WTC11 (cell line): ENCODE measurements at regions not wholly inside any gene's neighbourhood (a gene's known extent, or its start where the extent isn't known, plus 50 kb on each side); places are given as distances from the start of the nearest gene placed in this dataset.

Source experiments
- ATAC-seq: fragments of 200-7000 bp; cut with Tn5 transposase; 2 replicates; pipeline ENCODE4 v1.10.0; 2021; ENCODE audit warnings: mild to moderate bottlenecking, moderate library complexity
- CTCF ChIA-PET: fragments of 300-600 bp; sonication (Branson Sonifier 250); formaldehyde crosslinking; loops from one replicate; lab custom pipeline; 2021; ENCODE audit warnings: antibody characterized with exemption; lab: Charles Lee
- POLR2A ChIA-PET: fragments of 350-600 bp; sonication (Branson Sonifier 250); formaldehyde crosslinking; loops from one replicate; lab custom pipeline; 2021; ENCODE audit warnings: antibody characterized with exemption; lab: Charles Lee
- DNase-seq: peaks from one replicate; pipeline ENCODE4 v3.0.0; 2021; ENCODE audit warnings: low spot score
- H3K27ac Mint-ChIP-seq: 2 replicates; pipeline ENCODE4 v1.8.0; 2021; ENCODE audit warnings: mixed read lengths
- H3K27me3 Mint-ChIP-seq: 2 replicates; pipeline ENCODE4 v1.8.0; 2021; ENCODE audit warnings: low read depth, mild to moderate bottlenecking, moderate library complexity, mixed read lengths
- H3K36me3 Mint-ChIP-seq: 2 replicates; pipeline ENCODE4 v1.8.0; 2021; ENCODE audit warnings: mixed read lengths
- H3K4me1 Mint-ChIP-seq: 2 replicates; pipeline ENCODE4 v1.8.0; 2022; ENCODE audit warnings: mixed read lengths
- H3K4me3 Mint-ChIP-seq: 2 replicates; pipeline ENCODE4 v1.8.0; 2021; ENCODE audit warnings: mild to moderate bottlenecking, moderate library complexity, mixed read lengths
- H3K9me3 Mint-ChIP-seq: 2 replicates; pipeline ENCODE4 v1.8.0; 2021; ENCODE audit warnings: mixed read lengths
- ELF4 ChIP-seq: sonication (generic); formaldehyde crosslinking; IDR thresholded peaks from 2 replicates; pipeline ENCODE4 v1.8.1; 2022; ENCODE audit warnings: low read depth, mild to moderate bottlenecking, moderate library complexity, missing genetic modification reagents
- FOXK1 ChIP-seq: sonication (generic); formaldehyde crosslinking; IDR thresholded peaks from 2 replicates; pipeline ENCODE4 v1.8.0; 2022; ENCODE audit warnings: mild to moderate bottlenecking, moderate library complexity, missing genetic modification reagents
- HMGA2 ChIP-seq: fragments of 250-450 bp; sonication (Bioruptor Pico); IDR thresholded peaks from 2 replicates; pipeline ENCODE4 v1.4.0; 2021; ENCODE audit warnings: mild to moderate bottlenecking, moderate library complexity
- IRF2 ChIP-seq: sonication (generic); formaldehyde crosslinking; IDR thresholded peaks from 2 replicates; pipeline ENCODE4 v1.8.0; 2022; ENCODE audit warnings: low read depth, missing genetic modification reagents, borderline replicate concordance
- JAZF1 ChIP-seq: fragments of 250-450 bp; sonication (Bioruptor Pico); IDR thresholded peaks from 2 replicates; pipeline ENCODE4 v1.9.0; 2021; ENCODE audit warnings: moderate library complexity, mild to moderate bottlenecking, inconsistent platforms
- JUN ChIP-seq: sonication (generic); formaldehyde crosslinking; IDR thresholded peaks from 2 replicates; pipeline ENCODE4 v1.8.0; 2023; ENCODE audit warnings: mild to moderate bottlenecking, missing genetic modification reagents
- NFATC4 ChIP-seq: fragments of 250-450 bp; sonication (Bioruptor Pico); IDR thresholded peaks from 2 replicates; pipeline ENCODE4 v1.9.0; 2021; ENCODE audit warnings: mild to moderate bottlenecking
- NFYB ChIP-seq: sonication (generic); formaldehyde crosslinking; conservative IDR thresholded peaks from 2 replicates; pipeline ENCODE4 v1.8.0; 2022; ENCODE audit warnings: low read depth, missing genetic modification reagents
- NR2C2 ChIP-seq: sonication (generic); formaldehyde crosslinking; IDR thresholded peaks from 2 replicates; pipeline ENCODE4 v1.8.0; 2022; ENCODE audit warnings: mild to moderate bottlenecking, missing genetic modification reagents
- NR3C1 ChIP-seq: sonication (generic); formaldehyde crosslinking; conservative IDR thresholded peaks from 2 replicates; pipeline ENCODE4 v1.8.1; 2023; ENCODE audit warnings: low read depth, mild to moderate bottlenecking, missing genetic modification reagents
- PRRX2 ChIP-seq: fragments of 250-450 bp; sonication (Bioruptor Pico); IDR thresholded peaks from 2 replicates; pipeline ENCODE4 v1.8.0; 2021; ENCODE audit warnings: mild to moderate bottlenecking
- SOX15 ChIP-seq: fragments of 250-450 bp; sonication (Bioruptor Pico); IDR thresholded peaks from 2 replicates; pipeline ENCODE4 v1.9.0; 2021; ENCODE audit warnings: mild to moderate bottlenecking
- SP1 ChIP-seq: sonication (generic); formaldehyde crosslinking; conservative IDR thresholded peaks from 2 replicates; pipeline ENCODE4 v1.8.1; 2022; ENCODE audit warnings: missing genetic modification reagents
- TCF7 ChIP-seq: sonication (generic); formaldehyde crosslinking; IDR thresholded peaks from 2 replicates; pipeline ENCODE4 v1.8.0; 2022; ENCODE audit warnings: mild to moderate bottlenecking, low read depth, missing genetic modification reagents, moderate library complexity
- TF ChIP-seq, protein P1 (sequence below): fragments of 250-450 bp; sonication (Bioruptor Pico); IDR thresholded peaks from 2 replicates; pipeline ENCODE4 v1.9.0; 2021; ENCODE audit warnings: mild to moderate bottlenecking
- TF ChIP-seq, protein P2 (sequence below): sonication (generic); formaldehyde crosslinking; IDR thresholded peaks from 2 replicates; pipeline ENCODE4 v1.8.0; 2023; ENCODE audit warnings: missing genetic modification reagents, mild to moderate bottlenecking, borderline replicate concordance
- TF ChIP-seq, protein P3 (sequence below): sonication (generic); formaldehyde crosslinking; IDR thresholded peaks from 2 replicates; pipeline ENCODE4 v1.8.1; 2022; ENCODE audit warnings: missing genetic modification reagents, borderline replicate concordance
- TF ChIP-seq, protein P4 (sequence below): sonication (generic); formaldehyde crosslinking; IDR thresholded peaks from 2 replicates; pipeline ENCODE4 v1.8.1; 2023; ENCODE audit warnings: mild to moderate bottlenecking, moderate library complexity, missing genetic modification reagents
- TF ChIP-seq, protein P5 (sequence below): sonication (generic); formaldehyde crosslinking; IDR thresholded peaks from 2 replicates; pipeline ENCODE4 v1.8.0; 2022; ENCODE audit warnings: mild to moderate bottlenecking, missing genetic modification reagents

DNA sequence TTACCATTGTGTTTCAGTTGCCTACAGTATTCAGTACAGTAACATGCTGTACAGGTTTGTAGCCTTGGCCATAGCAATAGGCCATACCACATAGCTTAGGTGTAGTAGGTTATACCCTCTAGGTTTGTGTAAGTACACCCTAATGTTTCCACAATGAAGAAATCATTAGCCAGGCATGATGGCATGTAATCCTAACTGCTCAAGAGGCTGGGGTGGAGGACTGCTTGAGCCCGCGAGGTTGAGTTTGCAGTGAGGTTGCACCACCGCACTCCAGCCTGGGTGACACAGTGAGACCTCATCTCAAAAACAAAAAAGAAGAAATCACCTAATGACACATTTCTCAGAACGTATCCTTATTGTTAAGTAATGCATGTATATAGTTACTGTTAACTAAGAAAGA lies 63.2 kb upstream of the KTN1 start (continued):
- TF ChIP-seq NR2C2 (CRISPR knock-in tag), result no peak
- no peak for TF ChIP-seq SOX15 (CRISPR knock-in tag)
- TF ChIP-seq NR3C1 (CRISPR knock-in tag), result no peak

DNA sequence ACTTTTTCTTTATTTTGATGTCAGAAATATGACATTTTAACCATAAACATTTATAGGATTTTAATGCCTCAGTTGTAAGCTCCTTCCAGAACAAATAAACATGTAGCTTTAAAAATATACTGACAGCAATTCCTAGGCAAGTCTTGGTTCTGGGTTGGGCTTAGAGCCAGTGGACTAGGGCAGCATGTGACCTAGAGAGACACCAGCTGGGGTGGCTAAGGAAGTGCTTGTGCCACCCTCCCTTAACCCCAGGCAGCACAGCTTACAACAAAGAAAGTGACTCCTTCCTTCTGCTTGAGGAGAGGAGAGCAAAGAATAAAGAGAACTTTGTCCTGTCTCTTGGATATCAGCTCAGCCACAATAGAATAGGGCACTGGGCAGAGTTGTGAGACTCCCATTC lies 61.6 kb upstream of the KTN1 start:
- H3K4me1 Mint-ChIP-seq, result no peaks in the 10 kb centered on the region
- H3K27ac Mint-ChIP-seq, result no peak overlapping the region
- DNase-seq, result no peak
- H3K9me3 Mint-ChIP-seq, result peaks cover 24% of the 10 kb centered on the region
- TF ChIP-seq NR3C1 (CRISPR knock-in tag), result no peak
- TF ChIP-seq TCF7, result no peak
- TF ChIP-seq ELF4 (CRISPR knock-in tag), result no peak
- TF ChIP-seq NFYB (CRISPR knock-in tag), result no peak
- no peak for TF ChIP-seq HMGA2 (CRISPR knock-in tag)
- no peak for TF ChIP-seq JAZF1 (CRISPR knock-in tag)
- TF ChIP-seq, protein P1, sequence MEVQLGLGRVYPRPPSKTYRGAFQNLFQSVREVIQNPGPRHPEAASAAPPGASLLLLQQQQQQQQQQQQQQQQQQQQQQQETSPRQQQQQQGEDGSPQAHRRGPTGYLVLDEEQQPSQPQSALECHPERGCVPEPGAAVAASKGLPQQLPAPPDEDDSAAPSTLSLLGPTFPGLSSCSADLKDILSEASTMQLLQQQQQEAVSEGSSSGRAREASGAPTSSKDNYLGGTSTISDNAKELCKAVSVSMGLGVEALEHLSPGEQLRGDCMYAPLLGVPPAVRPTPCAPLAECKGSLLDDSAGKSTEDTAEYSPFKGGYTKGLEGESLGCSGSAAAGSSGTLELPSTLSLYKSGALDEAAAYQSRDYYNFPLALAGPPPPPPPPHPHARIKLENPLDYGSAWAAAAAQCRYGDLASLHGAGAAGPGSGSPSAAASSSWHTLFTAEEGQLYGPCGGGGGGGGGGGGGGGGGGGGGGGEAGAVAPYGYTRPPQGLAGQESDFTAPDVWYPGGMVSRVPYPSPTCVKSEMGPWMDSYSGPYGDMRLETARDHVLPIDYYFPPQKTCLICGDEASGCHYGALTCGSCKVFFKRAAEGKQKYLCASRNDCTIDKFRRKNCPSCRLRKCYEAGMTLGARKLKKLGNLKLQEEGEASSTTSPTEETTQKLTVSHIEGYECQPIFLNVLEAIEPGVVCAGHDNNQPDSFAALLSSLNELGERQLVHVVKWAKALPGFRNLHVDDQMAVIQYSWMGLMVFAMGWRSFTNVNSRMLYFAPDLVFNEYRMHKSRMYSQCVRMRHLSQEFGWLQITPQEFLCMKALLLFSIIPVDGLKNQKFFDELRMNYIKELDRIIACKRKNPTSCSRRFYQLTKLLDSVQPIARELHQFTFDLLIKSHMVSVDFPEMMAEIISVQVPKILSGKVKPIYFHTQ (CRISPR knock-in tag), result no peak
- no peak for TF ChIP-seq FOXK1
- no peak for TF ChIP-seq PRRX2 (CRISPR knock-in tag)
- no peak for TF ChIP-seq JUN (CRISPR knock-in tag)
- H3K27me3 Mint-ChIP-seq, result no peaks in the 10 kb centered on the region
- CTCF ChIA-PET, result interaction anchor here (0.7 to 1.5 kb wide), 2 partner anchors 72 to 964 kb away, joined by 3 to 5 read pairs; no protein-coding TSS in a partner anchor
- POLR2A ChIA-PET, result no interaction called here
- H3K36me3 Mint-ChIP-seq, result peaks cover 3% of the 10 kb centered on the region; the same call in 1 of the 2 replicates
- no peak overlapping the region for H3K4me3 Mint-ChIP-seq
- ATAC-seq, result no peak

DNA sequence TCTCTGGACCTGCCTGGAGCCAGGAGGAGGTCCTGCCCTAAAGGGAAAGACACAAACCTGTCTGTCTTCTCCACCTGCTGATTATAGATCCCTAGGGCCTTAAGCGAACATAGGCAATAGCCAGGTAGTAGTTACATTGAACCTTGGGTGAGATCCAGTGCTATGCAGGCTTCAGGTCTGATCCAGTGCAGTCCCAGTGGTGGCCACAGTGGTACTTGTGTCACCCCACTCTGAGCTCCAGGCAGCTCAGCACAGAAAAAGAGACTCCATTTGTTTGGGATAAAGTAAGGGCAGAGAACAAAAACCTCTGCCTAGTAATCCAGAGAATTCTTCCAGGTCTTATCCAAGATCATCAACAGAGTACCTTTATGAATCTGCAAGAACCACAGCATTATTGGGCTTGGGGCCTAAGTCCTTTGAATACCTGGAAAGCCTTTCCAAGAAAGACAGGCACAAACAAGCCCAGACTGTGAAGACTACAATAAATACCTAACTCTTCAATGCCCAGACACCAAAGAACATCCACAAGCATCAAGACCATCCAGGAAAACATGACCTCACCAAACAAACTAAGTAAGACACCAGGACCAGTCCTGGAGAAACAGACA lies 60.4 kb upstream of the KTN1 start:
- ATAC-seq, result peak; percentile 65
- POLR2A ChIA-PET, result no interaction called here
- no peak for TF ChIP-seq SP1 (CRISPR knock-in tag)
- TF ChIP-seq, protein P2, sequence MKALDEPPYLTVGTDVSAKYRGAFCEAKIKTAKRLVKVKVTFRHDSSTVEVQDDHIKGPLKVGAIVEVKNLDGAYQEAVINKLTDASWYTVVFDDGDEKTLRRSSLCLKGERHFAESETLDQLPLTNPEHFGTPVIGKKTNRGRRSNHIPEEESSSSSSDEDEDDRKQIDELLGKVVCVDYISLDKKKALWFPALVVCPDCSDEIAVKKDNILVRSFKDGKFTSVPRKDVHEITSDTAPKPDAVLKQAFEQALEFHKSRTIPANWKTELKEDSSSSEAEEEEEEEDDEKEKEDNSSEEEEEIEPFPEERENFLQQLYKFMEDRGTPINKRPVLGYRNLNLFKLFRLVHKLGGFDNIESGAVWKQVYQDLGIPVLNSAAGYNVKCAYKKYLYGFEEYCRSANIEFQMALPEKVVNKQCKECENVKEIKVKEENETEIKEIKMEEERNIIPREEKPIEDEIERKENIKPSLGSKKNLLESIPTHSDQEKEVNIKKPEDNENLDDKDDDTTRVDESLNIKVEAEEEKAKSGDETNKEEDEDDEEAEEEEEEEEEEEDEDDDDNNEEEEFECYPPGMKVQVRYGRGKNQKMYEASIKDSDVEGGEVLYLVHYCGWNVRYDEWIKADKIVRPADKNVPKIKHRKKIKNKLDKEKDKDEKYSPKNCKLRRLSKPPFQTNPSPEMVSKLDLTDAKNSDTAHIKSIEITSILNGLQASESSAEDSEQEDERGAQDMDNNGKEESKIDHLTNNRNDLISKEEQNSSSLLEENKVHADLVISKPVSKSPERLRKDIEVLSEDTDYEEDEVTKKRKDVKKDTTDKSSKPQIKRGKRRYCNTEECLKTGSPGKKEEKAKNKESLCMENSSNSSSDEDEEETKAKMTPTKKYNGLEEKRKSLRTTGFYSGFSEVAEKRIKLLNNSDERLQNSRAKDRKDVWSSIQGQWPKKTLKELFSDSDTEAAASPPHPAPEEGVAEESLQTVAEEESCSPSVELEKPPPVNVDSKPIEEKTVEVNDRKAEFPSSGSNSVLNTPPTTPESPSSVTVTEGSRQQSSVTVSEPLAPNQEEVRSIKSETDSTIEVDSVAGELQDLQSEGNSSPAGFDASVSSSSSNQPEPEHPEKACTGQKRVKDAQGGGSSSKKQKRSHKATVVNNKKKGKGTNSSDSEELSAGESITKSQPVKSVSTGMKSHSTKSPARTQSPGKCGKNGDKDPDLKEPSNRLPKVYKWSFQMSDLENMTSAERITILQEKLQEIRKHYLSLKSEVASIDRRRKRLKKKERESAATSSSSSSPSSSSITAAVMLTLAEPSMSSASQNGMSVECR (CRISPR knock-in tag), result no peak
- TF ChIP-seq ELF4 (CRISPR knock-in tag), result no peak
- TF ChIP-seq IRF2 (CRISPR knock-in tag), result no peak
- TF ChIP-seq, protein P3, sequence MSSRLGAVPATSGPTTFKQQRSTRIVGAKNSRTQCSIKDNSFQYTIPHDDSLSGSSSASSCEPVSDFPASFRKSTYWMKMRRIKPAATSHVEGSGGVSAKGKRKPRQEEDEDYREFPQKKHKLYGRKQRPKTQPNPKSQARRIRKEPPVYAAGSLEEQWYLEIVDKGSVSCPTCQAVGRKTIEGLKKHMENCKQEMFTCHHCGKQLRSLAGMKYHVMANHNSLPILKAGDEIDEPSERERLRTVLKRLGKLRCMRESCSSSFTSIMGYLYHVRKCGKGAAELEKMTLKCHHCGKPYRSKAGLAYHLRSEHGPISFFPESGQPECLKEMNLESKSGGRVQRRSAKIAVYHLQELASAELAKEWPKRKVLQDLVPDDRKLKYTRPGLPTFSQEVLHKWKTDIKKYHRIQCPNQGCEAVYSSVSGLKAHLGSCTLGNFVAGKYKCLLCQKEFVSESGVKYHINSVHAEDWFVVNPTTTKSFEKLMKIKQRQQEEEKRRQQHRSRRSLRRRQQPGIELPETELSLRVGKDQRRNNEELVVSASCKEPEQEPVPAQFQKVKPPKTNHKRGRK (CRISPR knock-in tag), result no peak
- no peak for TF ChIP-seq JUN (CRISPR knock-in tag)
- TF ChIP-seq, protein P1 (CRISPR knock-in tag), result no peak
- TF ChIP-seq, protein P4, sequence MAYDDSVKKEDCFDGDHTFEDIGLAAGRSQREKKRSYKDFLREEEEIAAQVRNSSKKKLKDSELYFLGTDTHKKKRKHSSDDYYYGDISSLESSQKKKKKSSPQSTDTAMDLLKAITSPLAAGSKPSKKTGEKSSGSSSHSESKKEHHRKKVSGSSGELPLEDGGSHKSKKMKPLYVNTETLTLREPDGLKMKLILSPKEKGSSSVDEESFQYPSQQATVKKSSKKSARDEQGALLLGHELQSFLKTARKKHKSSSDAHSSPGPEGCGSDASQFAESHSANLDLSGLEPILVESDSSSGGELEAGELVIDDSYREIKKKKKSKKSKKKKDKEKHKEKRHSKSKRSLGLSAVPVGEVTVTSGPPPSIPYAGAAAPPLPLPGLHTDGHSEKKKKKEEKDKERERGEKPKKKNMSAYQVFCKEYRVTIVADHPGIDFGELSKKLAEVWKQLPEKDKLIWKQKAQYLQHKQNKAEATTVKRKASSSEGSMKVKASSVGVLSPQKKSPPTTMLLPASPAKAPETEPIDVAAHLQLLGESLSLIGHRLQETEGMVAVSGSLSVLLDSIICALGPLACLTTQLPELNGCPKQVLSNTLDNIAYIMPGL, result no peak
- TF ChIP-seq NFATC4, result no peak
- TF ChIP-seq, protein P5, sequence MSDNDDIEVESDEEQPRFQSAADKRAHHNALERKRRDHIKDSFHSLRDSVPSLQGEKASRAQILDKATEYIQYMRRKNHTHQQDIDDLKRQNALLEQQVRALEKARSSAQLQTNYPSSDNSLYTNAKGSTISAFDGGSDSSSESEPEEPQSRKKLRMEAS, result no peak

More for the DNA sequence above, 60.4 kb upstream of the KTN1 start:
- peaks cover 3% of the 10 kb centered on the region; the same call in 1 of the 2 replicates for H3K36me3 Mint-ChIP-seq
- DNase-seq, result no peak
- no peaks in the 10 kb centered on the region for H3K4me1 Mint-ChIP-seq
- CTCF ChIA-PET, result interaction anchor here (1.1 to 1.3 kb wide), 2 partner anchors 73 to 106 kb away, joined by 3 read pairs; no protein-coding TSS in a partner anchor
- no peak overlapping the region for H3K4me3 Mint-ChIP-seq
- H3K27ac Mint-ChIP-seq, result no peak overlapping the region
- peaks cover 20% of the 10 kb centered on the region for H3K9me3 Mint-ChIP-seq
- no peaks in the 10 kb centered on the region for H3K27me3 Mint-ChIP-seq
